ENCODE measurements at regions not wholly inside any gene's neighbourhood (a gene's known extent, or its start where the extent isn't known, plus 50 kb on each side); places are given as distances from the start of the nearest gene placed in this dataset.
"Not testable (repeated sequence)": the region's sequence is repeated elsewhere in the genome, so short reads cannot be mapped to it uniquely, and the experiment has no call there.

DNA sequence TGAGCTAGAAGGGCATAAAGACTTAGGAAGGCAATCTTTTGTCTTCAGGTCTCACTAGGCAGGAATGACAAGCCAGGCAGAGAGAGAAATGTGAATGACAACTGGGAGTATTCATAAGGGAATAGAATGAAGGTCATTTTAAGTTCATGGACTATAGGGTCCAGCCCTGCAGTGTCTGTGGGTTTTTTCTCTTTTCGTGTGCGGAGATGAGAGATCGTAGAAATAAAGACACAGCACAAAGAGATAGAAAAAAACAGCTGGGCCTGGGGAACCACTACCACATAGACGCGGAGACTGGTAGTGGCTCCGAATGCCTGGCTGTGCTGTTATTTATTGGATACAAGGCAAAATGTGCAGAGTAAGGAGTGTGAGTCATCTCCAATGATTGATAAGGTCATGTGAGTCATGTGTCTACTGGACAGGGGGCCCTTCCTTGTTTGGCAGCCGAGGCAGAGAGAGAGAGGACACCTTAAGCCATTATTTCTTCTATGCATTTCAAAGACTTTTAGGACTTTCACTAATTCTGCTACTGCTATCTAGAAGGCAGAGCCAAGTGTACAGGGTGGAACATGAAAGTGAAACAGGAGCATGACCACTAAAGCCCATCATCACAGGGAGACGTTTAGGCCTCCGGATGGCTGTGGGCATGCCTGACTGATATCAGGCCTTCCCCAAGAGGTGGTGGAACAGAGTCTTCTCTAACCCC, 921.8 kb upstream of the PCDH10 start:
- Mint-ChIP-seq H3K36me3 (ENCODE audit: low read depth) (no peaks in the 10 kb centered on the region), H3K4me1 (no peaks in the 10 kb centered on the region), H3K9me3 (peaks cover 18% of the 10 kb centered on the region), H3K4me3 (no peak overlapping the region), H3K27me3 (ENCODE audit: low read depth, poor library complexity) (no peaks in the 10 kb centered on the region), H3K27ac (no peak overlapping the region)
- TF ChIP-seq, protein P1, sequence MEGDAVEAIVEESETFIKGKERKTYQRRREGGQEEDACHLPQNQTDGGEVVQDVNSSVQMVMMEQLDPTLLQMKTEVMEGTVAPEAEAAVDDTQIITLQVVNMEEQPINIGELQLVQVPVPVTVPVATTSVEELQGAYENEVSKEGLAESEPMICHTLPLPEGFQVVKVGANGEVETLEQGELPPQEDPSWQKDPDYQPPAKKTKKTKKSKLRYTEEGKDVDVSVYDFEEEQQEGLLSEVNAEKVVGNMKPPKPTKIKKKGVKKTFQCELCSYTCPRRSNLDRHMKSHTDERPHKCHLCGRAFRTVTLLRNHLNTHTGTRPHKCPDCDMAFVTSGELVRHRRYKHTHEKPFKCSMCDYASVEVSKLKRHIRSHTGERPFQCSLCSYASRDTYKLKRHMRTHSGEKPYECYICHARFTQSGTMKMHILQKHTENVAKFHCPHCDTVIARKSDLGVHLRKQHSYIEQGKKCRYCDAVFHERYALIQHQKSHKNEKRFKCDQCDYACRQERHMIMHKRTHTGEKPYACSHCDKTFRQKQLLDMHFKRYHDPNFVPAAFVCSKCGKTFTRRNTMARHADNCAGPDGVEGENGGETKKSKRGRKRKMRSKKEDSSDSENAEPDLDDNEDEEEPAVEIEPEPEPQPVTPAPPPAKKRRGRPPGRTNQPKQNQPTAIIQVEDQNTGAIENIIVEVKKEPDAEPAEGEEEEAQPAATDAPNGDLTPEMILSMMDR (IDR thresholded peaks at IDR 0.05) = no peak
- DNase-seq = no peak

DNA sequence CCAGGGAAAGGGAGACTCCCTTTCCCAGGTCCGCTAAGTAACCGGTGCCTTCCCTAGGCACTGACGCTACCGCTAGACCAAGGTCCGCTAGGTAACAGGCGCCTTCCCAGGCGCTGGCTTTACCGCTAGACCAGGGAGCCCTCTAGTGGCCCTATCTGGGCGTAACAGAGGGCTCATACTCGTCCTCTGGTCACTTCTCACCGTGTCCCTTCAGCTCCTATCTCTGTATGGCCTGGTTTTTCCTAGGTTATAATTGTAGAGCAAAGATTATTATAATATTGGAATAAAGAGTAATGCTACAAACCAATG, 921.3 kb upstream of the PCDH10 start:
- H3K27me3 Mint-ChIP-seq (ENCODE audit: low read depth, poor library complexity); H3K4me1 Mint-ChIP-seq; H3K27ac Mint-ChIP-seq; H3K36me3 Mint-ChIP-seq (ENCODE audit: low read depth); H3K4me3 Mint-ChIP-seq: not testable (repeated sequence)
- H3K9me3 Mint-ChIP-seq = peaks cover 18% of the 10 kb centered on the region
- DNase-seq = peak; percentile 61
- TF ChIP-seq, protein P1 (IDR thresholded peaks at IDR 0.05) = peak; percentile 55

DNA sequence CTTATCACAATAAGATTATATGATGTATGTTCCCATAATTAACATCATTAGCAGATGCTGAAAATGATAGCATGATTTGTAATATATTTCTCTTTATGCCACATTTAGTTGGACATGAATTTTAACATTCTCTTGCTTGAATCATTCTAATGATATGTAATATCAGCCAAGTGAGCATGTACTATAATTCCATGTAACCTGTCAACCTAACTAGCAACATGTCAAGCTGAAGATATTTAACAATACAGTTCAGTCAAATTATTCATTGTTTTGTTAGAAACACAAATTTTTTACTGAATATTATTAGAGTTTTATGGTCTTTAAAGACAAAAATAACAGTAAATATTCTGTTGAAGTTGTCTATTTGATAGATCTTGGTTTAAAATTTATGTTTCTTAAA, 920.4 kb upstream of the PCDH10 start:
- no peaks in the 10 kb centered on the region for H3K36me3 Mint-ChIP-seq (ENCODE audit: low read depth)
- TF ChIP-seq, protein P1 (IDR thresholded peaks at IDR 0.05) = no peak
- no peaks in the 10 kb centered on the region for H3K4me1 Mint-ChIP-seq

DNA sequence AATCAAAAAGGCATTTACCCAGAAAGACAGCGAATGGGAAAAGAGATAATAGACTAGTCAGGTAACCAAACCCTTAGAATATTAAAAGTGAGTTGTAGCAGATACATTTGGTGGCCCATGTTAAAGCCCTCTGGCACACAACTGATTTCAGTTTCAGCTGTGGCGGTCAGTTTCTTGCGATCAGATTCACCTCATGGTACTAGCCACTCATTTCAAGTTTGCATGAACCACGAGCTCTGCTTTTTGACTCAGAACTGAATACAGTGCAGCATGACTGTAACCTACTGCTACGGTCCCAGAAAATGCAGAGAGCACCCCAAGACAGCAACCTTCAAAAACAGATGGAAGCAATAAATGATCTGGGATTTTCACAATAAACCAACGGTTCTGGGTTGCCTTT, 919.1 kb upstream of the PCDH10 start:
- H3K36me3 Mint-ChIP-seq (ENCODE audit: low read depth) = no peaks in the 10 kb centered on the region
- no peaks in the 10 kb centered on the region for H3K4me1 Mint-ChIP-seq
- H3K9me3 Mint-ChIP-seq = peaks cover 15% of the 10 kb centered on the region
- no peaks in the 10 kb centered on the region for H3K27me3 Mint-ChIP-seq (ENCODE audit: low read depth, poor library complexity)
- H3K27ac Mint-ChIP-seq = no peak overlapping the region
- no peak for DNase-seq
- TF ChIP-seq, protein P1 (IDR thresholded peaks at IDR 0.05) = no peak
- H3K4me3 Mint-ChIP-seq = no peak overlapping the region

More for the DNA sequence above, 920.4 kb upstream of the PCDH10 start:
- Mint-ChIP-seq H3K4me3 (no peak overlapping the region), H3K9me3 (peaks cover 15% of the 10 kb centered on the region), H3K27me3 (ENCODE audit: low read depth, poor library complexity) (no peaks in the 10 kb centered on the region), H3K27ac (no peak overlapping the region)
- DNase-seq = no peak

DNA sequence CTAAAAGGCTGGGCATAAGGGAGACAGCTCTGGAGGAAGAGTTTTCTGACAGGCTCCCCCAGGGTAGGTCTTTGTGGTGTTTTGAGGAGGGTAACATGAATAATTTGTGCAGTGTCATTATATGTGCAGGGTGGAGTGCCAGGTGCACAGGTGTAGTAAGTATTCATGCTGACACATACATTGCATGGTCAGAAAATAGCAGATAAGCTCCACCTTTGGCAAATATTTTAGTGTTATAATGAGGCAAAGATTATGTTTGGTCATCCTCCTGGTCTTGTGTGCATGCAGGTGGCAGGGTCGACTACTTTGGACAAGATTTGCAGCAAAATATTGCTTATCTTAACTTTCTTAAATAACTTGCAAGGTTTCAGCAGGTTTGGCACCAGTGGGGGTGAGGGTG, 910.4 kb upstream of the PCDH10 start:
- no peak overlapping the region for H3K27ac Mint-ChIP-seq
- no peaks in the 10 kb centered on the region for H3K9me3 Mint-ChIP-seq
- no peaks in the 10 kb centered on the region for H3K36me3 Mint-ChIP-seq (ENCODE audit: low read depth)
- H3K27me3 Mint-ChIP-seq (ENCODE audit: low read depth, poor library complexity) = no peaks in the 10 kb centered on the region
- H3K4me3 Mint-ChIP-seq = no peak overlapping the region
- TF ChIP-seq, protein P1 (IDR thresholded peaks at IDR 0.05) = no peak
- DNase-seq = no peak
- H3K4me1 Mint-ChIP-seq = no peaks in the 10 kb centered on the region

DNA sequence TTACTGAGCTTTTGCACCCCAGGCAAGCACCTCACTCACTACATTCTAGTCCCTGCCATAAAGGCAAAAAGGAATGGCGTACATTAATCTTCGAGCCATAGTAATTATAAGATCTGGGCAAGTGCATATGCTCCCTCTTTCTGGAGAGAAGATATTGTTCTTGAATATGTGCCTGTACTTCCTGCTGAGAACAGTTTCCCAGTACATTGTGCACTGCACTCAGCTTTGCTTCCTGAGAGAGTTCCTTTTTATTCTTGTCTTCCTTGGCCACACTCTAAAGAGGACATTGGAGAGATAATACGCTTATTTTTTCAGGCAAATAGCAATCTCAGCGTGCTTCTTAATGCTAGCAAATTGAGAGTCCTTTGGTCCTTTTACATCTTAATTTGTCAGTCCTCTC, 909.0 kb upstream of the PCDH10 start:
- no peak overlapping the region for H3K27ac Mint-ChIP-seq
- no peaks in the 10 kb centered on the region for H3K36me3 Mint-ChIP-seq (ENCODE audit: low read depth)
- TF ChIP-seq, protein P1 (IDR thresholded peaks at IDR 0.05) = no peak
- no peak for DNase-seq
- H3K27me3 Mint-ChIP-seq (ENCODE audit: low read depth, poor library complexity) = no peaks in the 10 kb centered on the region
- no peaks in the 10 kb centered on the region for H3K4me1 Mint-ChIP-seq
- no peak overlapping the region for H3K4me3 Mint-ChIP-seq
- H3K9me3 Mint-ChIP-seq = no peaks in the 10 kb centered on the region
